ENCODE measurements at regions not wholly inside any gene's neighbourhood (a gene's known extent, or its start where the extent isn't known, plus 50 kb on each side); places are given as distances from the start of the nearest gene placed in this dataset.

DNA sequence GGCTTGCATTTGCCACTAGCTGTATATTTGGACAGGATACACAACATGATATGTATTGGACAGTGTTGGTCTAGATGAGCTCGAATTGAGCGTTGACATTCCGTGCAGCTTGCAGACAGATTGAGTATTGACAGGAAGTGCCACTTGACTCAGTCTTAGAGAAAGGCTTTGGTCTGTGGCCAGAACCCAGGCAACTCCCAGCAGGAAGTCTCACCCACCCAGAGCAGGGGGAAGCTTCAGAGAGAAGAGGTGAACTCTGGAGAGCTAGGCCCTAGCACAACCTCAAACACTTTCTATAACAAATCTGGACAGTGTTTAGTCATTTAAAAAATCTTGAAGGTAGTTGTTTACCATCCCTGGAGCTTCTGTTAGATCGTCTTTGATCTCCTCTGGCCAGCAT lies 280.5 kb downstream of the FBXW7 start:
- H3K36me3 ChIP-seq, result no peaks in the 10 kb centered on the region
- no peak overlapping the region for H3K4me3 ChIP-seq
- H3K4me1 ChIP-seq, result peaks cover 0 to 15% of the 10 kb centered on the region in 2 donors
- peak overlapping the region in 1 of 2 donors; percentile 16 for H3K27ac ChIP-seq
- TF ChIP-seq, protein P1, sequence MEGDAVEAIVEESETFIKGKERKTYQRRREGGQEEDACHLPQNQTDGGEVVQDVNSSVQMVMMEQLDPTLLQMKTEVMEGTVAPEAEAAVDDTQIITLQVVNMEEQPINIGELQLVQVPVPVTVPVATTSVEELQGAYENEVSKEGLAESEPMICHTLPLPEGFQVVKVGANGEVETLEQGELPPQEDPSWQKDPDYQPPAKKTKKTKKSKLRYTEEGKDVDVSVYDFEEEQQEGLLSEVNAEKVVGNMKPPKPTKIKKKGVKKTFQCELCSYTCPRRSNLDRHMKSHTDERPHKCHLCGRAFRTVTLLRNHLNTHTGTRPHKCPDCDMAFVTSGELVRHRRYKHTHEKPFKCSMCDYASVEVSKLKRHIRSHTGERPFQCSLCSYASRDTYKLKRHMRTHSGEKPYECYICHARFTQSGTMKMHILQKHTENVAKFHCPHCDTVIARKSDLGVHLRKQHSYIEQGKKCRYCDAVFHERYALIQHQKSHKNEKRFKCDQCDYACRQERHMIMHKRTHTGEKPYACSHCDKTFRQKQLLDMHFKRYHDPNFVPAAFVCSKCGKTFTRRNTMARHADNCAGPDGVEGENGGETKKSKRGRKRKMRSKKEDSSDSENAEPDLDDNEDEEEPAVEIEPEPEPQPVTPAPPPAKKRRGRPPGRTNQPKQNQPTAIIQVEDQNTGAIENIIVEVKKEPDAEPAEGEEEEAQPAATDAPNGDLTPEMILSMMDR (IDR thresholded peaks at IDR 0.05), result no peak
- no peak for DNase-seq (ENCODE audit: low spot score)
- H3K9me3 ChIP-seq, result peaks cover 0 to 6% of the 10 kb centered on the region in 2 donors
- H3K27me3 ChIP-seq, result no peaks in the 10 kb centered on the region

DNA sequence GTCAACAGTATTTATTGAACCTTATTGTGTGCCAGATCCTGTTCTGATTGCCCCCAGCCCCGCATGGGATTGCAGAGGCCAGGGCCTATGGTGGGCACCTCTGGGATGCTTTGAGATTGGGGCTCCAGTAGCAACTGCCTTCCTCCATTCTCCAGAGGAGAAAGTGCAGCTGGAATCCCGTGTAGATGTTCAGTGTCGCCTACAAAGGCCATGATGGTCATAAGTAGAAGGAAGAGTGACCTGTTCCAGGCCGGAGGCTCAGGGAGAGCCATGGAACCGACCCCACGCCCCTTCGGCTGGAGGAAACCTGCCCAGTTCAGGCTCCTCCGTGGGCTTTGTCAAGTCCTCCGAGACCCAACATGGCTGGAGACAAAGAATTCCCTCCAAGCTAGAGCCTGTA lies 287.5 kb downstream of the FBXW7 start:
- Histone ChIP-seq H3K4me3 (no peak overlapping the region), H3K27me3 (no peaks in the 10 kb centered on the region), H3K4me1 (peaks cover 0 to 9% of the 10 kb centered on the region in 2 donors), H3K36me3 (no peaks in the 10 kb centered on the region), H3K27ac (no peak overlapping the region), H3K9me3 (no peaks in the 10 kb centered on the region)
- TF ChIP-seq, protein P1 (IDR thresholded peaks at IDR 0.05), result no peak
- DNase-seq (ENCODE audit: low spot score), result no peak

DNA sequence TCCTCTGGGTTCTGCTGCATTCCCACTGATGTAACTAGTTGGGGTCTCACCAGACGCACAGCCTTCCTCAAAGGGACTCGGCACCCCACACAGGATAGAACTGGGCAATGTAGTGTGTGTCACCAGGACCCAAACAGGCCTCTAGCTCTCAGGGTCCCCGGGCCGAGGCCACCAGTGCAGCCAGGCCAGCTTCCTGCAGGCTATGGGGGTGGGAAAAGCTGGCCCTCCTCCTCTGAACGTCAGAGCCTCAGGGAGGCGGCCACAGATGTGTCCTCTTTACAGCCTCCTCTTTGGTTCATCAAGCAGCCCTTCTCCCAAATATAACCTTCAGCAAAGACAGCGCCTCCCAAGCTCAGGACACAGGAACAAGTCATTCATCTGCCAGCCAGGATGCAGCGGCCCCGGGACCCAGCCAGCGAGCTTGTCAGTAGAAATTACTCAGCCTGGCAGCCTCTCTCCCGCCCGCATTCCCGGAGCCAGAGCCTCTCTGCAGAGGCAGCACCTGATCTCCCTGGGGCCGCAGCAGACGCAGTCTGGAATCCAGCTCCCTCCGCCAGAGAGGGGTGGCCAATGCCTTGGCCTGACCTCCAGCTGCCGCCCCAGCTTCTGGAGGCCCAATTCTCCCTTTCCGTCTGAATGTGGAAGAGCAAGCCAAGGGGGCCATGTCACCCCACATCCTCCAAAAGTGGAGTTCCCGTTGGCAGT lies 288.5 kb downstream of the FBXW7 start:
- H3K27me3 ChIP-seq, result no peaks in the 10 kb centered on the region
- TF ChIP-seq, protein P1 (IDR thresholded peaks at IDR 0.05), result no peak
- H3K9me3 ChIP-seq, result no peaks in the 10 kb centered on the region
- H3K4me3 ChIP-seq, result no peak overlapping the region
- no peak for DNase-seq (ENCODE audit: low spot score)
- peaks cover 0 to 15% of the 10 kb centered on the region in 2 donors for H3K4me1 ChIP-seq
- H3K27ac ChIP-seq, result no peak overlapping the region
- H3K36me3 ChIP-seq, result no peaks in the 10 kb centered on the region

DNA sequence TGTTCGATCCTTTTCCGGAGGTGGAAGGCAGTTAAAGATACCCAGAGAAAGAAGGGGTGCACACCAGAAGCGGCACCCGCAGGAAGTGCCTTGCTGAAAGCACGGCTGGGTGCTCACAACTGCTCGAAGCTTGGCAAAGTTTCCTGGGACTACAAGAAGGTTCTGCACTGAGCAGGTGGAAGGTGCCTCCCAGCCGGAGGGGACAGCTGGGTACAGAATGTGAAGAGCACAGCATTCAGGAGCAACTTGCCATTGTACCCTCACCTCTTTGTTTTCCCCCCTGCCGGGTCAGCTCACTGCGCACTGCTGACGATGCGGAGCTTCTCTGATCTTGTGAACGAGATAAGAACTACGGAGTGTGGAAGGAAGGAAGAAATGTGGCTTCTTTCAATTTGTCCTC lies 289.2 kb downstream of the FBXW7 start:
- Histone ChIP-seq H3K36me3 (no peaks in the 10 kb centered on the region), H3K27ac (no peak overlapping the region), H3K4me3 (no peak overlapping the region), H3K27me3 (no peaks in the 10 kb centered on the region), H3K9me3 (no peaks in the 10 kb centered on the region), H3K4me1 (peaks cover 0 to 15% of the 10 kb centered on the region in 2 donors)
- DNase-seq (ENCODE audit: low spot score), result no peak
- TF ChIP-seq, protein P1 (IDR thresholded peaks at IDR 0.05), result no peak

DNA sequence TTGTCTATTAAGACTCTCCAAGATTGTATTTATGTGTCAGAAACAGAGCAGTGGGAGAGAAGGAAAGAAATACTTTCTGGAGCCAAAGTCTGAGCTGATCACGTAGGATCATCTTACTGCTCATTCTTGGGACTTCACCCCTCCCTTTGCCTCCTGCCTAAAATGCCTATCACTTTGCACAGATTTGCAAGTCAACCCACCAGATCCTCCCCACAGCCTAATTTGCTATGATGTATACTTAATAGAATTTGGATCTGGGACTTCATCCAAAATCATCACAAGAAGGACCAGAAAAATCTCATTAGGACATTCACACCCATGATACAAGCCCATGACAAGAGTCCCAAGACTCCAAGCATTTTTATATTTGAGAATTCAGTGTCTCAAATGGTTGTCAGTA lies 290.2 kb downstream of the FBXW7 start:
- TF ChIP-seq, protein P1 (IDR thresholded peaks at IDR 0.05), result no peak
- DNase-seq (ENCODE audit: low spot score), result no peak
- no peak overlapping the region for H3K4me3 ChIP-seq

DNA sequence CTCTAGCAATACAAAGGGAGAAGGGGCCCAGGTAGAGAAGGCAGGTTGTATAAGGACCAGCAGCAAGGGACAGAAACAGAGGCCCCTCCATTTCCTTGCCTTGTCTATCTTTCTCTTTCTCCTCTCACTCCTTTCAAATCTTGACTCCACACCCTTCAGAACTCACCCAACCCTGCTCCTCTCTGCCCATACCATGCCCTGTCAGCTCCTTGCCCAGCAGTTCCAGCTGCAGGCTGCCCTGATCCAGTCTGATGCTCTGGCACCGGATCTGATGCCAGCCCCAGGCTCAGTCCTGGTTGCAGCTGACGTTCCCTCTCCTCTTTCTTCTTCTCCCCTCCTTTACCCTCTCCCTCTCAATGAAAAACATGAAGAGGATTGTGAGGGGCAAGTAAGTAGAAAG lies 291.2 kb downstream of the FBXW7 start:
- Histone ChIP-seq H3K9me3 (no peaks in the 10 kb centered on the region), H3K4me3 (no peak overlapping the region), H3K27me3 (no peaks in the 10 kb centered on the region), H3K4me1 (peaks cover 0 to 15% of the 10 kb centered on the region in 2 donors), H3K36me3 (no peaks in the 10 kb centered on the region), H3K27ac (no peak overlapping the region)
- DNase-seq (ENCODE audit: low spot score), result no peak
- TF ChIP-seq, protein P1 (IDR thresholded peaks at IDR 0.05), result no peak

More for the DNA sequence above, 290.2 kb downstream of the FBXW7 start:
- H3K9me3 ChIP-seq, result no peaks in the 10 kb centered on the region
- no peaks in the 10 kb centered on the region for H3K36me3 ChIP-seq
- H3K27me3 ChIP-seq, result no peaks in the 10 kb centered on the region
- H3K4me1 ChIP-seq, result peaks cover 0 to 15% of the 10 kb centered on the region in 2 donors
- H3K27ac ChIP-seq, result no peak overlapping the region
